HG03571 (cell line): ENCODE measurements at regions not wholly inside any gene's neighbourhood (a gene's known extent, or its start where the extent isn't known, plus 50 kb on each side); places are given as distances from the start of the nearest gene placed in this dataset.
"Not testable (repeated sequence)": the region's sequence is repeated elsewhere in the genome, so short reads cannot be mapped to it uniquely, and the experiment has no call there.

Source experiments
- ATAC-seq: cut with Tn5 transposase; IDR thresholded peaks from one replicate; pipeline ENCODE4 v1.9.1; 2021; ENCODE audit not compliant: unreplicated experiment

DNA sequence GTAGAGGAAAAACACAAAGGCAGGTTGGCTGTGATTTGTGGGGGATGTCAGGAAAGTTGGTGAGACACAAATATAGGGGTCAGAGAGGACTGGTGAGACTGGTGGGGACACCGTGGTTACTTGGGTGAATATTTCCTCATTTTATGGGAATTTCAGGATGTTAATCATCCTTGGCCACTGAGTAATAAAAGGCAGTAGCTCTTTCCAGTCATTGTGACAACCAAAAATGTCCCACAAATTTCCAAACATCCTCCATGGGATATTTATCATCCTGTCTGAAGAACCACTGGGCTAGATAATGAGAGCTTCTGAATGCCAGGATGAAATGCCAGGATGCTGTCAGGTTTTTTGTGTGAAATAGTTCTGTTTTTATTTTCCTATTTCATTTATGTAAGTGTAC, 374.1 kb downstream of the CD109 start:
- ATAC-seq = no peak

DNA sequence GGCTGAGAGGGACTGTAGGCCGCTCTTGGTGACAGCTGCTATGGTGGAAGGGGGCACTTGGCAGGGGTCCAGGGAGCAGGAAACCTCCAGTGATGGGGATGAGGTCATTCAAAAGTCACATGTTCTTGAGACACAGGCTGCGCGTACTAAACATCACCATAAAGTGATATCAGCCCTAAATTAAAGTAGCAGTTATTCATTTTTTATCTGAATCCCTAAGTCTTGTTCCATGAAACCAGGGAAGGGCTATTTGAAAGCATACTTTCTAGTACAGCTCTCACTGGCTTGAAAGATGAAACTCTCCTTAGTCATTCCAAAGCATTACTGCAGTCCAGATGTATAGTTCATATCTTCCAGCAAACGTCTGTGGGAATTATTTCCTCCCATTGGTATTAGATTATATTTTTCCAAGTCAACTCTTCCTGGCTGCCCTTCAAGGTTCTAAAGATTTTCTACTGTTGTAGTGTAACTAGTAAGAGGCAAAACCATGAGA, 373.1 kb downstream of the CD109 start:
- ATAC-seq = no peak

DNA sequence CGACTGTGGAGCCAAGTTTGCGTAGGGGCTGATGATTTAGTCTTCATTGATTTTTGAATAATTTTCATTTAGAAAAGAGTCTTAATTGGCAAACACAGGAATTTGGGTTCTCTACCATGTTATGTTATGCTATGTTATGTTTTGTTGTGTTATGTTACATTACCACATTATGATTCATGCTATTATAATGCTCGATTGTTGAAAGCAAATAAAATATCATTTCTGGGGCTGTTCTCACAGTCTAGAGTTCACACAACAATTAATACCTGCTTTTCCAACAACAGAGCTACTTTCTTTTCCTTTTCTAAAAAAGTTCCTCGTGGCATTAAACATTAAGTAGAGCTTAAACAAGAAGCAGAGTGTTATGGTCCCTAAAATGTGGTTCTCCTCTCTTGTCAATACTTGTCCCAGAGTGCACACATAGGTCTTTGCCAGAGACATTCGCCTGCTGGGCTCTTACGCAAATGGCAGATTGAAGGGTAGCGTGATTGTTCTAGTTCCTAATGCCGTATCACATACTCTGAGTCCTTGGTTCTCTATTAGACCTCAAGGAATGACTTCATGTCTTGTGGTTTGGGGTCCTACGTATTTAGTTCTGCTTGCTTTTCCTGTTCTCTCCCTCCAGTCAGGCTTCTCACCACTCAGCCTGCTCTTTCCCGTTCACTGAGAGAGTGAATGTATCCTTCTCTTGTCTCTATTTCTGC, 370.3 kb downstream of the CD109 start:
- ATAC-seq = no peak

DNA sequence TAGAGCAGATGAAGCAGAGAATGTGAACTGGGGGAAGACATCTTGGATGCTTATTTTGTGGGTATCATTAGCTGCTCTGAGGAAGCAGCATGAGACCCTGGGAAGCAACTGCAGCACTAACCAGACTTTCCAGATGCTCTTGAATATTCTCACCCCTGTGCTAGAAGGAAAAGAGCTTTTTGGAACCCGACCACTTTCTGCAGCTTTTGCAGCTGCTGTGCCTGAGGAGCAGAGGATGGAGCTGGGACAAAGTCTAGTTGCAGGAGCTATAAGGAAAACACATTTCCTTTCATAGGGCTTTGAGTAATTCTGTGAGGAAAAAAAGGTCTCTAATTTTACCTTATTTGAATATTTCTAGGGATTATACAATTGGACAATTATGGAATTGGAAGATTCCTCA, 369.7 kb downstream of the CD109 start:
- no peak for ATAC-seq

DNA sequence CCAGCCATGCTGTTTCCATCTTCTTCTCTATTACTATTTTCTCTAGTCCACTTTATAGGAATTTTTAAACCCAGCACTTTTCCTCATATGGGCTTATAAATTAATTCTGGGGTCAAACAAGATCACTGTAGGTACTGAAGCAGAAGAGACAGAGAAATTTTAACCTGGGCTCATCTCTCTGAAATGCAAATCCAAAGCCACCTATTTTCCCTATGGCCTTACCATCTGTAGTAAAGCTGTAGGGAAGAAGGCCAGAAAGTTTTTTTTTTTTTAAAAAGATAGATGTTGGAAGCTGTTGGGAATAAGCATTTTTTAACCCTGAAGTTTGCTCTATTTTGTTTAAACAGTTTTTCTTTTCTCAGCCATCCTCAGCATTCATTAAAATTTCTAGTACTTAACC, 367.4 kb downstream of the CD109 start:
- no peak for ATAC-seq

DNA sequence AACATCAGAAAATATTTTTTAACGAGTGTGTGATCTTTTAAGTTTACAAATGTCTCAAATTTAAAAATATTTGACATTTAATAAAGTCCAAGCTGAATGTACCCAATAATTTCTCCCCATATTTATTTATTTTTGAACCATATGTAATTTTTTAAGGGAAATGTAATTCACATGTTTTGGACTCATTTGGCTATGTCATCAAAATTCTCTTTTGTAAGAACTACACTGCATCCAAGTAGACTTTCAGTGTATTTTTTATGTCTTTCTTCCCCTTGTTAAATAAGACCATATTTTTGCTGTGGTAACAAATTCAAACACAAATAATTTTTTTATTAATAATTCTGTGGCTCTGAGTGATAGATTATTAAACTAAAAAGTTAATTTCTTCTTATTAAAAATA, 365.2 kb downstream of the CD109 start:
- ATAC-seq = no peak

DNA sequence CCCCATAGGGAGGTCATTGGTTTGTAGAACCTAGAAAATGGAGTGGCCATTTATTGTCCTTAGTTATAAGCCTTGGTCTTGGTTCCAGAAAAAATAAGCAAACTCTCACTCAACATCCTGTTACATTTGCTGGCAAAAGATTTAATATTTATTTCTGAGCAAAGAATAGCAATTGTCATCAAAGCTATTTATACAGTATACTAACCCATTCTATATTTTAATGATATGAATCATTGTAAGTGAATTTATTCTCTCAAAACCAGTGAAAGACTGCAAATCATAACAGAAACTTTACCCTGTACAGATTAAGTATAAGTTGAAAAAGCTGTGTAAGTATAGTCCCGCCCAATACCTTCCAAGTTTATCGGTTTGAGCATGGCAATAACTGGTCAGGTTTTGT, 364.4 kb downstream of the CD109 start:
- ATAC-seq = no peak

DNA sequence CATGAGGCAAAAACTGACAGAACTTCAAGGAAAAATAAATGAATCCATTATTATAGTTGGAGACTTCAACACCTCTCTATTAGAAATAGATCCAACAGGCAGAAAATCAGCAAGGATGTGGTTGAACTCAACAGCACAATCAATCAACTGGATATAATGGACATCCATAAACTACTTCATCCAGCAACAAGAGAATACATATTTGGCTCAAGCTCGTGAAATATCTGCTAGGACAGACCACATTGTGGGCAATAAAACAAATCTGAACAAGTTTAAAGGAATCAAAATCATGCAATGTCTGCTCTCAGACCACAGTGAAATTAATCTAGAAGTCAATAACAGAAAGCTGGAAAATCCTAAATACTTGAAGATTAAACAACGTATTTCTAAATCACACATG, 362.6 kb downstream of the CD109 start:
- ATAC-seq = no peak

DNA sequence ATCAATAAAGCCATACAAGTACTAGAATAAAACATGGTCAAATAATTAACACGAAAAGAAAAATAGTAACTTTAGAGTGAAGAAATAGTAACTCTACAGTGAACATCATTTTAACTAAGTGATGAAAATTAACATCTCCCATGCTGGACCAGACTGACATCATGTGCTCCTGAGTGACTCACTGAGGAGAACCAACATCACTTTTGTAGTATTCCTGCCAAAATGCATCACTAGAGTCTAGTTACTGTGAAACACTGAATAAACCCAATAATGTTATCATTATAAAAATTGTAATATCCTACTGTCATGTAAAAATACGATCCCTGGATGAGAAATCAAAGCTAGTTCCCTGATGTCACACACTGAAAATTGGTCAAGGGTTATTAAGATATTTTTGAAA, 361.3 kb downstream of the CD109 start:
- ATAC-seq = no peak

DNA sequence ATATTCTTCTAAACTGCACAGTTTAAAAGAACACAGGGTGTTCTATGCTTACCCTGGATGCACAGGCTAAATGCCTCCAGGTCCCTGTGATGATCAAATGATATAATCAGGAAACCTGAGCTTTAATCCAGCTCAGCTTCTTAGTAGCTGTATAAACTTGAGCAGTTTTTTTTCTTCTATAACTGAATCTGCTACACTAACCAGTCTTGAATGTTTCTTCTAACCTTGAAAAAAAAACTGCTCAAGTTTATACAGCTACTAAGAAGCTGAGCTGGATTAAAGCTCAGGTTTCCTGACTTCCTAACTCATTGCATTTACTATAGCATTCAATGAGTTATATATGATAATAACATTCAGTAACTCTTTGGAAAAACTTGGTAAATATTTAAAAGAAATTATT, 358.2 kb downstream of the CD109 start:
- ATAC-seq = no peak

DNA sequence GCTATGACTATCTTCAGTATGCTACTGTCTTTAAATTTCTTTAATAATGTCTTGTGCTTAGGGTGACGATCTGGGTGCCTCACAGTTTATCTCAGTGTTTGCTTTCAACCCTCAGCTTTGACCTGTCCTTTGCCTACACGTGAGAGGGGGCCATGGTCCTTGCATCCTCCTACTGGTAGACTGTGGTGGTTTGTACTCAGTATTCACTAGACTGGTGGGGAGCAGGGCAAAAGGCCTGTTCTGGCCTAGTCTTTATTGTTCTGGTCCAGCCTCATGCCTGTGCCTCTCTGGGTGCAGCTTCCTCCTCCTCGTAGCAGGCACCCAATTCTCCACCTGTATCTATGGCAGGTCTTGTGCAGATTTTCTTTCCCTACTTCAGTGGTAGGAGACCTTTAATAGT, 354.9 kb downstream of the CD109 start:
- no peak for ATAC-seq

DNA sequence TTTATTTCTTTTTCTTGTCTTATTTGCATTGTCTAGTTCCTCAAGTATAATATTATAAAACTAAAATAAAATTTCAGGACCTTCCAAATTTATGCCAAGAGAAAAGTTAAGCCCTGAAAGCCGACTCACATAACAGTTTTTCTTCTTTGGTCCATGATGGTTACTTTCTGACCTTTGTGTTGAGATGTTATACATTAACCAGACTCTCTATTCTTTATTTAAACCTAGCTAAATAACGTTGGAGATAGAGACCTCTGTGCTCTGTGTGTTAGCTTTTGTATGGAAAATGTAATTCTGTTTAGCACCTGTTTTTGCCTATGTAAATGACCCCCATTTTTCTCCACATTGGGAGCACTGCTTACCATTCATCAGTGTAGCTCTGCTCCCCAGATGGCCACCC, 352.4 kb downstream of the CD109 start:
- no peak for ATAC-seq

DNA sequence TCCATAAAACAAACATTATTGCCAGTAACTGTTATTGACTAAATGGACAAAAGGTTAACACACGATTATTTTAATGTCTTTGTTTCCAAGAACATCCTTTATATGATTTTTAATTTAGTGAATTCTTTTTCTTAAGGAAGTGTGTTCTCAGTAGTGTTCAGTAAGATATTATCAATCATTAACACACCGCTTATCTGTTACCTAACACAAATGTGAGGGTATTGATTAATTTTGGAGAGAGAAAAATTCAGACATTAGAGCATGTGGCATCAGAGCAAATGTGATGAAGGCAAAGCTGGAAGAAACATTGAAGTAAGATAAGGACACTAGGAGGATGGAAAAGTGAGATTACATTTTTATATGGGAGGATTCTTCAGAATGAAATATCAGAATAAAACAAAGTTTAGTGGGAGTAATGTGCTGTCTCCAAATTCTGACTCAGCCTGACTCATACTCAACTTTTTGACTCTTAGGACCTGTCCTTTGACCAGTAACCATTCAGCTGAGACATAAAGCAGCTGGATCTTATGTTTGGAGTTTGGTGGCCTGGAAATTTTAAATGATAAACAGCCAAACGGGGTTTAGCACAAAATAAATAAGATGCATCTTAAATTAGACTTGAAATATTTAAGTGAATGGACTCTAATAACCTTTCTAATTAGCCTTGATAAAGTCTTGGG, 348.6 kb downstream of the CD109 start:
- ATAC-seq = no peak

DNA sequence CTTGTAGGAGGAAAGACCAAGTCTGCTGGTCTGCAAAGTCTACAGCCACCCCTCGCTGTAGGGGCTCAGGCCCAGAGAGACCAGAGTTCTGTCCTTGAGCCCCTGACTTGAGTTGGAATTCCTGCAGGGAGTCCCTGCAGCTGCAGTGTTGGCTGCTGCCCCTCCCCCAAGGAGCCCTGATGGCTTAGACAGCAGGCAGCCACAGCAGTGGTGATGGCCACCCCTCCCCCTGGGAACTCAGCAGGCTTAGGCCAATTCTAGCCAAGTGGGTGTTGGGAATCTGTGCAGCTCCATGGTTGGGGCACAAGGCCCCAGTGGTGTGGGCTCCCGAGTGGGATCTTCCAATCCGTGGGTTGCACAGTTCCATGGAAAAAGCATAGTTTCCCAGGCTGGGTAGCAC, 345.4 kb downstream of the CD109 start:
- ATAC-seq = no peak

DNA sequence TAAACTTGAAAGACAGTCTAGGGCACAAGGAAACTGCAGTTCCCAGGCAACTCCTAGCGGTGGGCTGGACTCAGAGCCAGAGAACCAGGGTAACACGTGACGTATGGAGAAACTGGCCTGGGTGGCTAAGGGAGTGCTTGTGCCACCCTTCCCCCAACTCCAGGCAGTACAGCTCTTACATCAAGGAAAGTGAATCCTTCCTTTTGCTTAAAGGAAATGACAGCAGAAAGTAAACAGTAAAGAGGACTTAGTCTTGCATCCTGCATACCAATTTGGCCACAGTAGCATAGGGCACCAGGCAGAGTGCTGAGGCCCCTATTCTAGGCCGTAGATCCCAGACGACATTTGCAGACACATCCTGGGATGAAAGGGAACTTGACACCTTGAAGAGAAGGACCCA, 322.8 kb downstream of the CD109 start:
- no peak for ATAC-seq

DNA sequence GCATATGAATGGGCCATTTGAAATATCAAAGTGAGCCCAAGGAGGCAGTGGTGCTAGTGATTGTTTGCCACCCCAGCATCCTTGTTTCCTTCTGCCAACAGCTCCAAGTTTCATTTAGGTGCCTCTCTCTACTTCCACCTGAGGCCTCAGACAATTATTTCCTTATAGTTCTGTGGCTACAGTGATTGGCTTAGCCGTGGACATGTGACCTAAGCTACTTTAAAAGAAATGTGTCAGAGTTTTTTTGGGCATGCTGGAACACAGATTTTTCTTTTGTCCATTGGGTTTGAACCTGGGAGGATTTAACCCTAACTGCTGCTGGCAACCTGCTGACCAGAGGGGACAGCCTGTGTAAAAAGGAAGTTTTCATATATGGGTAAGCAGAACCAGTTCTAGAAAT, 319.4 kb downstream of the CD109 start:
- no peak for ATAC-seq

DNA sequence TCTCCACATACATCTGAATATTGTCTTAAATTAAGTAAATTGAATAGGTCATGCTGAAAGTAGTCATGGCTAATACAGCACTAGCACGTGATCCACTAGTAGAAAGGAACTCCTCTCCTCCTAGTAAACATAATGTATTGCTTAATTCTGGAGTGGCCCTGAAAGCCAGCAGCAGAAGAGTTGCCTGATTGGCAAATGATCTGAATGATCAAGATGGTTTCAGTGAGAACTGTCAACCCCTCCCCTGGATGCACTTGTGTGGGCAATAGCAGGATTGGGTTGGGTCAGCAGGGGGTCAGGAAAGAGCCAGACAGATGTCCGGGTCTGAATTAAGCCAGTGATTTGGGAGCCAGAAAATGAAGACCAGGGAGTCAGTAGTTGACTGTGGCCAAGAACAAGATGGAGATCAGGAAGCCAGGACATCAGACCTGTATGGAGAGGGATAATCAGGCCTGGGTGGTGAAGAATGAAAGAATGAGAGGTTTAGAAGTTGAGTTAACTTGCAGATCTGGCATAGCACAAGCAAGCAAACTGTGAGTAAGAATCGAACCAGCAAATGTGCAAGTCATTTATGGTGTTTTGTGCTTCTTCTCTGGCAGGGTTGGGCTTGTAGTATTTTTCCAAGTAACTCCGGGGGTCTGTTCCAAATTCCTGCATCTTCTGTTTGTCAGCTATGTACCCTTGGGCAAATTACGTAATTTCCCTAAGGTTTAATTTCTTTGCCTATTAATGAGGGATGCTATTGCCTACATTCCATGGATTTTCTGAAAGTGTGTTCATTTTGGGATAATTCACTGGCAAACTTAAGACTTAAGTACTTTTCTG, 304.9 kb downstream of the CD109 start:
- no peak for ATAC-seq

DNA sequence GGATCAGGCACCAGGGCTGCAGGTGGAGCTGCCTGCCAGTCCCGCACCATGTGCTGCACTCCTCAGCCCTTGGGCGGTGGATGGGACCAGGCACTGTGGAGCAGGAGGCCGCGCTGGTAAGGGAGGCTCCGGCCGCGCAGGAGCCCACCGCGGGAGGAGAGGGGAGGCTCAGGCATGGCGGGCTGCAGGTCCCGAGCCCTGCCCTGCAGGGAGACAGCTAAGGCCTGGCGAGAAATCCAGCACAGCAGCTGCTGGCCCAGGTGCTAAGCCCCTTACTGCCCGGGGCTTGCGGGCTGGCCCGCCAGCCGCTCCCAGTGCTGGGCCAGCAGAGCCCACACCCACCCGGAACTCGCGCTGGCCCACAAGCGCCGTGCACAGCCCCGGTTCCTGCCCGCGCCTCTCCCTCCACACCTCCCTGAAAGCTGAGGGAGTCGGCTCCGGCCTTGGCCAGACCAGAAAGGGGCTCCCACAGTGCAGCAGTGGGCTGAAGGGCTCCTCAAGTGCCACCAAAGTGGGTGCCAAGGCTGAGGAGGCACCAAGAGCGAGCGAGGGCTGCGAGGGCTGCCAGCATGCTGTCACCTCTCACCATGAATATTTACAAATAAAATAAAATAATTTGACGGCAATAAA, 294.7 kb downstream of the CD109 start:
- not testable (repeated sequence) for ATAC-seq

DNA sequence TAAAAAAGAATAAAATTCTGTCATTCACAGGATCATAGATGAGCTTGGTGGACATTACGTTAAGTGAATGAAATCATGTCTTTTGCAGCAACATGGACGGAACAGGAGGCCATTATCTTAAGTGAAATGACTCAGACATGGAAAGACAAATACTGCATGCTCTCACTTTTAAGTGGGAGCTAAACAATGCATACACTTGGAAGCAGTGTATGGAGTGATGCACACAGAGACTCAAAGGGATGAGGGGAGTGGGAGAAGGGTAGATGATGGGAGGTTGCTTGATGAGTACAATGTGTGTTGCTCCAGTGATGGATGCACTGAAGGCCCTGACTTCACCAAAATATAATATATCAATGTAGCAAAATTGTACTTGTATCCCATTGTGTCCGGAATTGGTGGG, 293.4 kb downstream of the CD109 start:
- no peak for ATAC-seq

DNA sequence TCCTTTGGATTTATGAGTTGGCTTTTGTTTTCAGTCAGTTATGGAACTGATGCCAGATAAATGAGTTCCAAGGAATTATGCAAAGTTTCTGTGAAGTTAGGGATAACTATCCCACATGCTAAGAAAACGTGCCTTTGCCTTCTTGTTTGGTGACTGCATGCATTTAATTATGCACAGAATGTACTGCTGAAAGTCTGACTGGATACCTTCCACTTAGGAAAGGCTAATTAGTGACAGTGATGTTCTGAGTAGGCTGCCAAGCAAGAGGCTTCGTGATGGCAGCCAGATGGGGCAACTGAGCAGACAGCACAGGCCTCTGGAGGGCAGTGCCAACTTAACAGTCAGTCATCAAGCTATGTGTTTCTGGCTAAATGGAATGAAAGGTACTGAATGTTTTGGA, 289.9 kb downstream of the CD109 start:
- no peak for ATAC-seq

DNA sequence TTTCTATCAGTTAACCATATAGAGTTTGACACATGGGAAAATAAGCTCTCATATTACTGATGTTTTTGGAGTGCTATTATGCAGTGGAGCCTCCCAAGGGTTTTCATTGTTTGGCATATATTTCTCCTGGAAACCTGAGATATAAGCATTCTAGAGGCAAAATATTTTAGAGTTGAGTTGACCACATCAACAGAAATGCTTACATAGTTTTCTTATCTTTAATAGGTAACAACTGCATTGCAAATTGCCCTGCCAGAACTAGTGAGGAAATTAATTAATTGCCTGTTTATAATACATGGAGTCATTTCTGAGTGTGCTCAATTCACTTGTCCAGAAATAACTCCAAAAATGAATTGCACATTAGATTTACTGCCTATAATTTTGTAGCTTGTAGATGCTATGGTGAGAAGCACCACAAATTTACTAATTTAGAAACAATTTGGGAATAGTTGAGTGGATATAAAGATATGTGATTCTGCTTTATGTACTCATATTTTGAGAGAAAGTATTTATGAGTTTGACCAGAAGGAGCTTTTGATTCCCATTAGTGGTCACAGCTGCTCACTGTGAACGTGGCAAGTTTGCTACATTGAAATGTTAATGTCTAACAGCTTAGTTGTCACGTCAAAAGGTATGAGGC, 288.7 kb downstream of the CD109 start:
- ATAC-seq = no peak
